CD4-positive, alpha-beta T cell (primary cell): ENCODE measurements at regions not wholly inside any gene's neighbourhood (a gene's known extent, or its start where the extent isn't known, plus 50 kb on each side); places are given as distances from the start of the nearest gene placed in this dataset.

Experiments
- ATAC-seq: fragments of 200-7000 bp; cut with Tn5 transposase; one replicate; pipeline ENCODE4 v1.10.0; 2022; ENCODE audit warnings: mild to moderate bottlenecking; ENCODE audit not compliant: poor library complexity
- CTCF ChIA-PET: fragments of 350-600 bp; sonication (Branson Sonifier 250); formaldehyde crosslinking; loops from one replicate; lab custom pipeline; 2021; ENCODE audit warnings: antibody characterized with exemption, inconsistent platforms; lab: Charles Lee
- POLR2A ChIA-PET: fragments of 350-600 bp; sonication (Branson Sonifier 250); formaldehyde crosslinking; loops from one replicate; lab custom pipeline; 2021; ENCODE audit warnings: antibody characterized with exemption, inconsistent platforms; lab: Charles Lee
- DNase-seq, 14 experiments: peaks; one replicate each; pipeline ENCODE4 v3.0.0-alpha.2; 2013 to 2020; ENCODE audit warnings: mixed read lengths in 2 of 14
- H3K27ac ChIP-seq, 2 donors: one replicate each; pipeline versions ENCODE4 v1.5.1 to v1.7.0; 2013; ENCODE audit warnings: low read length in 2 of 2, low read depth in 1 of 2, mild to moderate bottlenecking in 1 of 2
- H3K27me3 ChIP-seq, 2 experiments: 1 replicate in 1 of 2; 2 replicates in 1 of 2; pipeline versions ENCODE4 v1.6.1 to v1.7.0; 2013; ENCODE audit warnings: low read length in 2 of 2, control low read depth in 1 of 2, mild to moderate bottlenecking in 1 of 2, moderate library complexity in 1 of 2; ENCODE audit not compliant: insufficient read depth in 2 of 2, control insufficient read depth in 1 of 2
- H3K36me3 ChIP-seq: one replicate; pipeline ENCODE4 v1.6.1; 2013; ENCODE audit warnings: low read length, control low read depth; ENCODE audit not compliant: insufficient read depth
- H3K4me1 ChIP-seq: one replicate; pipeline ENCODE4 v1.6.1; 2013; ENCODE audit warnings: low read length, control low read depth; ENCODE audit not compliant: insufficient read depth
- H3K4me3 ChIP-seq: one replicate; pipeline ENCODE4 v1.5.1; 2013; ENCODE audit warnings: mild to moderate bottlenecking, low read length, moderate library complexity
- H3K9me3 ChIP-seq, 2 experiments: 1 replicate in 1 of 2; 2 replicates in 1 of 2; pipeline versions ENCODE4 v1.6.1 to v1.7.0; 2013; ENCODE audit warnings: low read length in 2 of 2, mild to moderate bottlenecking in 2 of 2, control low read depth in 1 of 2, moderate library complexity in 1 of 2; ENCODE audit not compliant: control insufficient read depth in 1 of 2, insufficient read depth in 1 of 2
- H3K27ac Mint-ChIP-seq: one replicate; pipeline ENCODE4 v1.8.0; 2020; ENCODE audit warnings: mixed read lengths
- H3K27me3 Mint-ChIP-seq: one replicate; pipeline ENCODE4 v1.8.0; 2021; ENCODE audit warnings: mixed read lengths
- H3K36me3 Mint-ChIP-seq: one replicate; pipeline ENCODE4 v1.8.0; 2021; ENCODE audit warnings: low read depth, mixed read lengths
- H3K4me1 Mint-ChIP-seq: one replicate; pipeline ENCODE4 v1.8.0; 2021; ENCODE audit warnings: low read depth, mixed read lengths
- H3K4me3 Mint-ChIP-seq: one replicate; pipeline ENCODE4 v1.8.0; 2020; ENCODE audit warnings: mild to moderate bottlenecking, mixed read lengths
- H3K9me3 Mint-ChIP-seq: one replicate; pipeline ENCODE4 v1.8.0; 2020; ENCODE audit warnings: mixed read lengths
- CTCF ChIP-seq: fragments of 200-600 bp; IDR thresholded peaks from one replicate; pipeline ENCODE4 v1.8.0; 2022; ENCODE audit warnings: antibody characterized with exemption, mild to moderate bottlenecking
- intact Hi-C, 2 experiments: fragments of 100-400 bp; cut with DNase I in 1 of 2; cut with micrococcal nuclease in 1 of 2; formaldehyde crosslinking; loops; one replicate each; pipeline versions ENCODE4 v1.15.1 to v1.9.0; 2023 to 2025; cut with DNase I, micrococcal nuclease

DNA sequence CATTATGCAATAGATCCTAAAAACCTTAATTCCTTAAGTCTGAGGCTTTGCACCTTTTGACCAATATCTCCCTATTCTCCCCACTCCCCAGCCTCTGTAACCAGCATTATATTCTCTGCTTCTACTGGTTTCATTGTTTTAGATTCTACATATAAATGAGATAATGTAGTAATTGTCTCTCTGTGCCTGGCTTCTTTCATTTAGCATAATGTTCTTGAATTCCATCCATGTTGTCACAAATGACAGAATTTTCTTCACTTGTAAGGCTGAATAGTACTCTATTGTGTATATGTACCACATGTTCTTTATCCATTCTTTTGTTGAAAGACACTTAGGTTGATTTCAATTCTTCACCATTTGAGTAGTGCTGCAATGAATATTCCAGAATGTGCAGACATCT is 66.0 kb downstream of the MAGEC1 start:
- H3K27me3 ChIP-seq: no peaks in the 10 kb centered on the region
- no peak overlapping the region for H3K27ac Mint-ChIP-seq
- no peak overlapping the region for H3K27ac ChIP-seq
- peaks cover 2% of the 10 kb centered on the region for H3K9me3 Mint-ChIP-seq
- H3K36me3 ChIP-seq: no peaks in the 10 kb centered on the region
- no peak overlapping the region for H3K4me3 Mint-ChIP-seq
- H3K27me3 Mint-ChIP-seq: no peaks in the 10 kb centered on the region
- no peaks in the 10 kb centered on the region for H3K36me3 Mint-ChIP-seq
- H3K4me1 ChIP-seq: no peaks in the 10 kb centered on the region
- TF ChIP-seq CTCF: no peak
- no peak for DNase-seq
- POLR2A ChIA-PET: no interaction called here
- ATAC-seq: no peak
- intact Hi-C loops: no loop called here
- no peaks in the 10 kb centered on the region for H3K4me1 Mint-ChIP-seq
- H3K4me3 ChIP-seq: no peak overlapping the region
- H3K9me3 ChIP-seq: no peaks in the 10 kb centered on the region
- CTCF ChIA-PET: no interaction called here

- intact Hi-C loops: no loop called here
- TF ChIP-seq CTCF: no peak
- POLR2A ChIA-PET: no interaction called here
These were observed 56.9 kb downstream of the MAGEC1 start for GRCh38 chrX:141960578-141960977.

More at GRCh38 chrX:141960578-141960977, 56.9 kb downstream of the MAGEC1 start:
- H3K4me3 ChIP-seq: no peak overlapping the region
- no peaks in the 10 kb centered on the region for H3K27me3 Mint-ChIP-seq
- ATAC-seq: no peak
- H3K9me3 ChIP-seq: no peaks in the 10 kb centered on the region
- peaks cover 3% of the 10 kb centered on the region for H3K9me3 Mint-ChIP-seq
- H3K27ac ChIP-seq: no peak overlapping the region
- no peak for DNase-seq
- no peaks in the 10 kb centered on the region for H3K4me1 Mint-ChIP-seq
- H3K4me3 Mint-ChIP-seq: no peak overlapping the region
- no peaks in the 10 kb centered on the region for H3K36me3 Mint-ChIP-seq
- H3K27me3 ChIP-seq: no peaks in the 10 kb centered on the region
- H3K4me1 ChIP-seq: no peaks in the 10 kb centered on the region
- CTCF ChIA-PET: no interaction called here
- no peaks in the 10 kb centered on the region for H3K36me3 ChIP-seq
- no peak overlapping the region for H3K27ac Mint-ChIP-seq
